Putamen (tissue), 1 donor: ENCODE measurements at regions not wholly inside any gene's neighbourhood (a gene's known extent, or its start where the extent isn't known, plus 50 kb on each side); places are given as distances from the start of the nearest gene placed in this dataset.

Experiments used
- DNase-seq: peaks from one replicate; pipeline ENCODE4 v3.0.0-alpha.2; 2016; ENCODE audit warnings: low spot score

GRCh38 chr6:1087154-1087843 is 224.6 kb upstream of the FOXQ1 start:
- no peak for DNase-seq

GRCh38 chr6:1086446-1087153 is 225.3 kb upstream of the FOXQ1 start:
- no peak for DNase-seq

- DNase-seq: no peak
Observed at GRCh38 chr6:1082285-1082935, 229.5 kb upstream of the FOXQ1 start.

- DNase-seq: no peak
Observed at GRCh38 chr6:1081551-1082284, 230.2 kb upstream of the FOXQ1 start.

GRCh38 chr6:1080453-1081337 is 231.2 kb upstream of the FOXQ1 start:
- no peak for DNase-seq

- no peak for DNase-seq
Observed at GRCh38 chr6:1079525-1079924, 232.4 kb upstream of the FOXQ1 start.

- no peak for DNase-seq
Observed at GRCh38 chr6:1077478-1078416, 234.2 kb upstream of the FOXQ1 start.

- no peak for DNase-seq
Observed at GRCh38 chr6:1076531-1077459, 235.1 kb upstream of the FOXQ1 start.

GRCh38 chr6:1075880-1076279 is 236.0 kb upstream of the FOXQ1 start:
- no peak for DNase-seq

GRCh38 chr6:1075444-1075843 is 236.5 kb upstream of the FOXQ1 start:
- DNase-seq: no peak

- DNase-seq: no peak
Observed at GRCh38 chr6:1070085-1070521, 241.8 kb upstream of the FOXQ1 start.

GRCh38 chr6:1068905-1069304 is 243.0 kb upstream of the FOXQ1 start:
- DNase-seq: no peak

GRCh38 chr6:1068068-1068467 is 243.8 kb upstream of the FOXQ1 start:
- DNase-seq: no peak

GRCh38 chr6:1067346-1067745 is 244.6 kb upstream of the FOXQ1 start:
- DNase-seq: no peak

GRCh38 chr6:1066449-1067090 is 245.3 kb upstream of the FOXQ1 start:
- DNase-seq: no peak

- no peak for DNase-seq
Observed at GRCh38 chr6:1065986-1066385, 245.9 kb upstream of the FOXQ1 start.

GRCh38 chr6:1063671-1064355 is 248.1 kb upstream of the FOXQ1 start:
- no peak for DNase-seq
